ENCODE measurements at regions not wholly inside any gene's neighbourhood (a gene's known extent, or its start where the extent isn't known, plus 50 kb on each side); places are given as distances from the start of the nearest gene placed in this dataset.

DNA sequence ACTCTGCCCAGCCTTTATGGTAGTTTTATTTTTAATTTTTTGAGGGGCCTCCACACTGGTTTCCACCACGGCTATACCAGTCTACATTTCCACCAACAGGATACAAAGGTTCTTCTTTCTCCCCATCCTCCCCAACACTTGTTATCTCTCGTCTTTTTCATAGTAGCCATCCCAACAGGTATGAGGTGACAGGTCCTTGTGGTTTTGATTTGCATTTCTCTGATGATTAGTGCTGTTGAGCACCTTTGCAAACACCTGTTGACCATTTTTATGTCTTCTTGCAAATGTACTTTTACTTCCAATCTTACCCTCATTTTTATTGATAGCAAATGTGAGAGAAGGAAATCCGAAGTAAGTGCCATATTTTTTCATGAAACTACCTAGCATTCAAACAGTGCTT, 195.4 kb upstream of the PREP start:
- no peak for DNase-seq

DNA sequence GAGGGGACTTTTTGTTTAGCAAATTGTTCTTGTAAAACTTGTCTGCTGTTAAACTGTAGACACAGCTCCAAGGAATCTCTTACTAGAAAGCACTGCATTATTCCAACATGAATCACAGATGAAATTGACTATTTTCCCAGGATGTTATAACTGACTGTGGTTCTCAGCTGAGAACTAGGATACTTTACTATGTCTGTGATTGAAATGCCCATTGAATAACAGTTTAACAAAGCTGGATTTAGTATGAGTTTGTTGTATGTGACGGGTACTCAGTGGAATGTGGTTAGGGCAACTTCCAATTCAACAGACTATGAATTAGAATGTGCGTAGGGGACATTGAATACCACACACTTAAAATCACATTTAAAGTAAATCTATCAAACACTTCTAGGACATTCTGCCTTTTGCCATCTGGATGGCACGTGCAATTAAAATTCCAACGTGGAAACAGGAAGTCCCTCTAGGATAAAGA, 193.4 kb upstream of the PREP start:
- no peak for DNase-seq

DNA sequence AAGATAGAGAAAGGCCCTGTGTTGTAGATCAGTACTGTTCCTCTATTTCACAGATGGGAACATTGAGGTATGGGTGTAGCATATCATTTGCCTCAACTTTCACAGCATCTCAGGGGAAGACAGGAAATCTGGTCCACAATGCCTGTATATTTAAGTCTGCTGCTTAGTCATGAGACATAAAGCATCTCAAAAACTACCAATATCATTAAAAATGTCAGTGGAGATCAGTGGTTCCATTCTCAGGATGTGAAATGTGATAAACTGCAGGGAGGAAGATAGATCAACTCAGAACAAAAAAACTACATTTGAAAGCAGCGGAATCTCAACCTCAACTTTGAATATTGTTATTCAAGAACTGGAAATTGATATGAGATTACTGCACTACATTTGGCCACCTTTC, 192.9 kb upstream of the PREP start:
- no peak for DNase-seq

DNA sequence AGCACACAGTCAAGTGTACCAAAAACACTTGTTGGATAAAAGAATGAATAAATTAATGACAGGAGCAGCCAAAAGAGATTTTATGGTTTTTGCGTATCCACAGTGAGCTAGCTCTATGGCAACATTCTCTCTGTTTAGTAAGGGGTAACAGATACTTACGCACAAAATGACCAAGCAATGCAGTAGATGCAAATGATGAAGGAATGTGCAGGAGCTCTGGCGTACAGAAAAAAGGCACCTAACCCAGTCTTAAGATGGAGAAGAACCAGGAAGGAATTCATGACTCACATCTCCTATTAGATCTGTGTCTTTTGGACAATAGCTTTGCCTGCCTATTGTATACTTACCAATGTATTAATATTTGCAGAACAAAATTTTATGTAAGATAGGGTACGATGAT, 191.9 kb upstream of the PREP start:
- DNase-seq: no peak

DNA sequence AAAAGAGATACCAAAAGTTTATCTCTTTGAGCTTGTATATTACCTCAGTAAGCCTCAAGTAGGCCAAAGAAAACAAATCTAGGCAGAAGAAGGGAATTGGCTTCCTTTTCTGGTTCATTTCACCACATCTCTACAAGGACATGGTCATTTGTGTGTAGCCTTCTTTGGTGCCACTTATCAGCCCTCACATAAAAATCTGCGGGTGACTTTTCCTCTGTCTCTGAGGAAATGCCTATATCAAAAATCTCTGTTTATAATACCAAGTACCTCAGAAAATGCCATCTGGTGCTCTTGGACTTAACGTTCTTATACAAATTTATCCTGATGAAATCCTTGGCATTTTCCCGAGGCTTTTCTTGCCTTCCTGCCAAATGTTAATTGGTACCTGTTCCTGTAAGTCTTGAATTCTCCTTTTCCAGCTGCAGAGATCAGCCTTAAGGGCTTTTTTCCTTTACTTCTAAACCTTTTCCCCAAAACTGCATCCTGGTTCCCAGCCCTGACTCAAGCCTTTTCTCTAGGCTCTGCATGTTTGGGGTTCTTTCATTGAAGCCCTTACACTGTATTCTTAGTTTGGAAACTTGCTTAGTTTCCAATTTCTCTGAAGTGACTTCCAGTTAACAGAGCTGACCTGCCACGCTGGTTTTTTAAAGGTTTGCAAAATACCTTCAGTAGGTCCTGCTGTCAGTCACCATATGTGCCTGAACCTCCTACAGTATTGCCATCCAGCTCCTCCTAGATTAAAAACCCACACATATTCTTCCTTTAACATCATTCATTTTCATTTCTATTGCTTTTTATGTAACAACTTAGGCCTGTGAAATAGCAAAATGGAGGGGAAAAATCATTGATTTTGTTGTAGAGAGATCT, 191.2 kb upstream of the PREP start:
- no peak for DNase-seq

DNA sequence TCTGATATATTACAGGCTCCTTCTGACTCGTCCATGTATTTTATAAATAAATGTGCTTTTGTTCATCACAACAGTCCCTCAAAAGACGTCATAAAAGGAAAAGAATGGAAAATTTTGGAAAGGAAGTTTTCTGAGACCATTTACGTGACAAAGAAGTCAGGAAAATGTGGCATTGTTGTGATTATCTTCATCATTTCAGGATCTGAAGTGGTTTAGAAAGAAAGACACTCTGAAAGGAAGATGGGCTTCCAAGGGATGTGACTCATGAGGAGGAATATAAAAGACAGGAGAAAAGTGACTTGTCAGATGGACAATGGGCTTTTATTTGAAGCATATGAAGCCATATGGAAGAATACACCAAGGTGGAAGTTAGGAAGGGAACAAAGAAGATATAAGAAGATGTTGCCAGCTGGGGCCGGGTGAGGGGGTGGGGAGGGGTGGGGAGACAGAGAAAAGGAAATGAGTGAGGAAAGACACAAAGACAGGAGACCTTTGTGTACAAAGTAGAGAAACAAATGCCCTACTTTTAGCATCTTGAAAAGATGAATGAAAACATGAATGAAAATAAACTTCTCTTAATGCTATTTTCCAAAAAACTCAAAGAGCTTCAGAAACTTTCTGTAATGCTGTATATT, 190.3 kb upstream of the PREP start:
- no peak for DNase-seq

DNA sequence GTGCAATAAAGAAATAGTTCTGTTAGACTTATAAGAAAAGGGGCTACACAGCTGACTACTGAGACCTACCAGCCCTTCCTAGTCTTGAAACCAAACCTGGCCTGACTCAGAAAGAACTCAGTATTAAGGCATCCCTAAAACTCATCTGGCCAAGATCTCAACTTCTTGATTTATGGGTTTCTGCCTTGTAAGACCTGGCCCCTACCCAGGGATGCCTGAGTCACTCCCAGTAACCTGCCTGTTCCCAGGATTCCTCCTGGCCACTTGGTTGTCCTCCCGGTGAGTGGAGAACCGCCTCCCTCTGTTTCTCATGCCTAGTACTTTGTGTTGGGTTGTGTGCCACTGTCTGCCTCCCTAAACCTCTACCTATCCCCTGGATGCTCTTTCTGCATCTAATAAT, 189.4 kb upstream of the PREP start:
- no peak for DNase-seq

DNA sequence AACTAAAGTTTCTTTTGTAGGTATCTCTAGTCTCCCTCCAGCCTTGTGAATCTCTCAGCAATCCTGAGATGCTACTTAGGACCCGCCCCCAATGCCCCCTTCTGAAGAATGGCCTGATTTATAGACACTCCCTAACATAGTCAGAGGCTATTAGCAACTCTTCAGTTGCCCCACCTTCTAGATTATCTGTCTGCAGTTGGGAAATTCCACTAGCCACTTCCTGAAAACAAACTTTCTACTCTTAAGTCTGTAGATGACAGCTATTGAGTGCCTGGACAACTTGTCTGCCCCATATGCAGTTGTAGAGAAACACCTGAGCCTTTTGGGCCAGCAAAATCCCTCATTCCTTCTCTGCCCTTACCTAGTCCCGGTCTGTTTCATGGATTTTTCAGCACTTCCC, 188.2 kb upstream of the PREP start:
- DNase-seq: no peak

DNA sequence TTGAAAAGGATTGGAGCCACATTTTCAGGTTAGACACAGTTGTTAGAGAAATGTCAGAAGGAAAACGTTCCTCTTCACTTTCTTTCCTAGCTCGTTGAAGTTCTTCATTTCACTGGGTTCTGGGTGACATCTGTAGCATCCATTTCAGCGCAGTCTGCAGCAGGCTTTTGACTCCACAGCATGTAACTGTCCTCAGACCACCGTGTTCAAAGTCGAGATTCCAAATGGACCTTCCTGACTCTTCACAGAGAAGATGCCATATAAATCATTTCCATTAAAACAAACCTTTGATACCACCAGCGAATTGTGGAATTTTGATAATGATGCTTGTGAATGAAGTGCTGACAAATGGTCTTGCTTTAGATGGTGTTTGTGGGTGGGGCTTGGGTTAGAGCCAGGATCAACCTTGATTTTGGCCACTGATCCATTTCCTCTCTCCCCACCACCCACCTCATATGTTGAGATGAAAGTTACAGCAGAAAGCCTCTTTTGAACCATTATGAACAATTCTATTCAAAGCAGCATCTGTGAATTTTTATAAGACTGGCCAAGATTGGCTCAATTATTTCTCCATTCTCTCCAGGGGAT, 185.3 kb upstream of the PREP start:
- no peak for DNase-seq

DNA sequence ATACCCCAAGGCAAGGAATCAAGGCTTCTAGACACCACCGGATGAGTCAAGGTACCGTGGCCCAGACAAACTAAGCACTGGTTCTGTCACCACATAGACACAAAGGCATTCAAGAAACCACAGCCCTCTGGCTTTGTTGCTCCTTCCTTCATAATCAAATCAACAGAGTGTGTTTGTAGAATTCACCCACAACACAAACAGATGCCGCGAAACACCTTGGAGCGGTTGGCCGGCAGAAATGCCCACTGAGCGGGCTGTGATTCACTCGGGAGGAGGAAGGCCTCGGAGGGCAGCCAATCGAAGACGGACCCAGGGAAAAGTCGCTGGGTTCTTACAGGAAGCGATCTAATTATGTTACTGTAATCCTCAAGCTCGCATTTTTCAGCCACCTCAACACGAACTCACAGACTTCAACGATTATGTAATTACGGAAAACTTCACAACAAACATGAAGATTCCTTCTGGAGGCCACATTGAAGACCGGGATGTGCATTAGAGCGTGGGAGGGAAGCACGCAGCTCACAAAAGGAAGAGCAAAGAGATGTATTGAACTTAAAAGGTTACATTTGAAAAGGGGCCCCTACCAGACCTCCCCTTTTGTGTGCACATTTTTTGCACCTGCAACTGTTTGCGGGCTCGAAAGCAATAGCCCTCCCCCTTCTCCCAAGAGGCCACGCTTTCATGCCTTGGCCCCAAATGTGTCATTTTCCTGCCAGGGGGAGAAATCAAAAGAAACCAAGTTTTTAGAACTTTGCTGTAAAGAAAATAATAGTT, 184.7 kb upstream of the PREP start:
- DNase-seq: no peak

DNA sequence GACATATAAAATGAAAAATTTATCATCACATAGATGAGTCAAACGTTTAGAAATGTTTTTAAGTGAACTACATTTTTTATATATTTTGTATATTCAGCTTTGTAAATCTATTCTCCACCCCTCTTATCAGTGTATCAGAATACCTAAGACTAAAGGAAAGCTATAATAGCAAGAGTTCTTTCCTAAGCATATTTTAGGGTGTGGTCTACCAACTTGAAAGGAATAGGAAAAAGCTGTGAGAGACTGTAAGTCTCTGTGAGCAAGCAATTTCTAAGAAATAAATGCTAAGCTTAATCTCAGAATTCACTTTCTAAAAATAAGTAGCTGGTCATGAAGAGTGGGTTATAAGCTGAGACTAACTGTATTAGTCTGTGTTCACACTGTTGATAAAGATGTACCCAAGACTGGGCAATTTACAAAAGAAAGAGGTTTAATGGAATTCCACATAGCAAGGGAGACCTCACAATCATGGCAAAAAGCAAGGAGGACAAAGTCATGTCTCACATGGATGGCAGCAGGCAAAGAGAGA, 175.4 kb upstream of the PREP start:
- DNase-seq: no peak

DNA sequence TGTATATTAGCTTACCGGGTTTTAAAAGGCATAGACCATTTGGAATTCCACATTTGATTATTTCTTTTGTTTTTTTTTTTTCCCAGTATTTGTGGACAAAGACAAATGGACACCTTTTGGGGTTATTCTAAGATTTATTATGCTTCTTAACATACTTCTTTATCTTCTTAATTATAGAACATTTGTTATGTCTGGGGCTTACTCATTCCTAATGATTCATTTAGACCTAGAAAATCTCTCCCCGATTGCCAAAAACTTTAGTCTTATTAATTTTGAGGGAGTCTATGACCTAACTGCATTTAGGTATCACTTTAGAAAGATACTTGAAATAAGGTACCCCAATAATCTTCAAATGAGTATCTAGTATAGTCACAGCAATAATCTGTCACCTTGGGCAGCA, 170.7 kb upstream of the PREP start:
- DNase-seq: no peak

DNA sequence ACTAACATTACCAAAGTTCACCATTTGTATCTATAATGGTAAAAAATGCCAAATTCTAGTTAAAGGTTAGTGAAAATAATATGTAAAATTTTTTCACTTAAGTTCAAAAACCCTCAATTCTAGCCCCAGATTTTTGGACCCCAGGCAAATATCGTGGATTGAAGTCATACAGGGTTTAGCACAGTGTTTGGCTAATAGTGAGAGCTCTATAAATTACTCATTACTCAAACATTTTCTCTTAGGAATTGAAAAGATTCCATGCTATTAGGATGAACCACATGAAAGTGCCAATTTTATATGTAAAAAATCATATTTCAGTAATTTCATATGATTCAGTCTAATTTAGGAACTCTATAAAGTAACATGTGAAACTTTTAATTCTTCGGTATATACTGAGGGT, 170.3 kb upstream of the PREP start:
- DNase-seq: no peak

DNA sequence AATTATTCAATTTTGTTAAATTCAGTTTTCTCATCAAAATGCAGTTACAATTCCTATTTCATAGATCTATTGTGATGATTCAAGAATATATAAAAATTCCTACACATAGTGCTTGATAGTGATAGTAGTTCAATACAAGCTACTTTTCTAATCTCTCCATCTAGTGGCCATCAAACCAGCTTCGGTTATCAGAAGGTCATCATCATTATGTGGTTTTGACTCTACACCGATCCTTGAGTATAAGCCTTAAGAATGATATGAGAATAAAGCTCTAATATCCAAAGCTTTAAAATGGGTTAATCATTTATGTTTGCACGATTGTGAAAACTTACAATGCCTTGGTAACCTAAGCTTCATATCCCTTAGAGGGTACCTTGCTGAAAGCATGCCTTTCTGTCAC, 167.5 kb upstream of the PREP start:
- no peak for DNase-seq

DNA sequence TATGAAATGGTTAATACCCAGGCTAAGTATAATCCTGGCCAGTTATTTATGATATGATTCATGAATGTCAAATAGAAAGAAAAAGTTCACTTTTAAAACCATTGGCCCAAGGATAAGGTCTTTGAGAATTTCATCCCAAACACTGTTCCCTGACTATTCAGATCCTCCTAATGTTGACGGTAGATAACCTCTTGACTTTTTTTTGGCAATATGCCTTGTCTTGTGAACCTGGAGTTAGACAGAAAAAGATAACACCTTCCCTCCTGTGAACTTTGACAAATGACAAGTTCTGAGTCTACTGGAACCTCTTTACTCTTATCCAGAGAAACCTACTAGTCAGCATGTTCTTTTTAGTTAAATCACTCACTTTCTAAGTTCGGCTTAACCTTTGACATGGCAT, 166.8 kb upstream of the PREP start:
- DNase-seq: no peak

DNA sequence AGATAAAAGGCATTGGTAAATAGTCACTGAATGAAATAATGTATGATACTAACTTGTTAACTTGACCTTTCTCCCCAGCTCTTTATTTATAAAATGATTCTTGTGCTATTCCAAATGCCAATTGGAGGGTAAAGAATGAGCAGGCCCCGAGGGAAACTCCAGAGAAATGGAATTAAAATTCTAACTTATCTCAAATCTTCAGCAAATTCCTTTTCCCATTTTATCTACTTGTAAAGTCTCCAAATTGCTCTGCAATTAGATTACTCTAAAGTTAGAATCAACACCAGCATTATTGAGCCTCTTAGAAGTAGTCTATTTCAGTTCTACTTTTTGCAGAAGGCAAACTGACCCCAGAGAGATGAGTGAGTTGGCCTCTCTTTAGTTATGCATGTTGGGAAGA, 165.9 kb upstream of the PREP start:
- DNase-seq: no peak

DNA sequence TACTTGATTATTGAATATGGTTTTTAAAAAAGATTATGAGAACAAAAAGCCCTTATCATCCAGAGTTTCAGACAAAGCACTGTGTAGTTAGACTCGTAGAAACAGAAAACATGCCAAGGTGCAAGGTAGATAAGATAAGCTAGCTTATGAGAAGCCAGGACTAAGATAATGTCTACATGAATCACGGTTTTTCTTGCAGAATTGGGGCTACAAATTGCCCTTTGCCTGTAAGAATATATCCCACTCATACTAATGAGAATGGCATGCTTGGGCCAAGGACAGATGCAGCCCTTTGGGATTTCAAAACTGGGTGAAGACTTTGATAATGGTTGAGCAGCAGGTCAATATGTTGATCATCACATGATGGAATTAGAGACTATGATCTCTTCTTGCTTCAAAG, 165.3 kb upstream of the PREP start:
- DNase-seq: no peak

DNA sequence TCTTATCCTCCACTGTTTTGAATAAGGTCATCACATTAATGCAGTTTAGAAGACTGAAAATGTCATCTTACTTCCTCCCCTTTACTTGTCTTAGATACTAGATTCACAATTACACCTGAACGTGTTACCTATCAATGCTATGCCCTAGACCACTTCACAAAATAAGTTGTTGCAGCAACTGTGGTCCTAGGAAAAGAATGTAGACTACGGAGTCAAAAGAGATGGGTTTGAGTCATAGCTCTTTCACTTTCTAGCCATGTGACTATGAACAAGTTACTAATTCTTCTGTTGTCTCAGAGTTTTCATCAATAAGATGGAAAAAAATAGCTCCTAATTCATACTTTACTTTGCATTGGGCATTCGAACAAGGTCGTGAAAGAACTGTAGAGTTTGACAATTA, 164.3 kb upstream of the PREP start:
- DNase-seq: no peak

DNA sequence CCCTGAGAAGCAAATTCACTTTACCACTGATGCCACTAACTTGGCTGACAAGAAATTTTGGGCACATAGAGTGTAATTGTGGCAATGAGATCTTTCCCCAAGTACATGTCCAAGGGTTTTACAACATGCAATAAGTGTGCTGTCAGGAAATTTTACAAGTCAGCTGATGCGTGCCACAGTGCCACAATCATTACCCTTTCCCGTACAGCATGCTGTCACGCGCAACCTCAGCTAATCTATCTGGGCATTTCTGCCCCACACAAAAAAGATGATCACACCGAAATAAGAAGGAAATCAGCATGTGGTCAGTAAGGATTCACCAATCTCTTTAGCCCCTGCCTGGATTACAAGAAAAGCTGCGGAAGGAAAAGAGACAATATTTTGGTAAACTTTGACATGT, 163.6 kb upstream of the PREP start:
- no peak for DNase-seq

DNA sequence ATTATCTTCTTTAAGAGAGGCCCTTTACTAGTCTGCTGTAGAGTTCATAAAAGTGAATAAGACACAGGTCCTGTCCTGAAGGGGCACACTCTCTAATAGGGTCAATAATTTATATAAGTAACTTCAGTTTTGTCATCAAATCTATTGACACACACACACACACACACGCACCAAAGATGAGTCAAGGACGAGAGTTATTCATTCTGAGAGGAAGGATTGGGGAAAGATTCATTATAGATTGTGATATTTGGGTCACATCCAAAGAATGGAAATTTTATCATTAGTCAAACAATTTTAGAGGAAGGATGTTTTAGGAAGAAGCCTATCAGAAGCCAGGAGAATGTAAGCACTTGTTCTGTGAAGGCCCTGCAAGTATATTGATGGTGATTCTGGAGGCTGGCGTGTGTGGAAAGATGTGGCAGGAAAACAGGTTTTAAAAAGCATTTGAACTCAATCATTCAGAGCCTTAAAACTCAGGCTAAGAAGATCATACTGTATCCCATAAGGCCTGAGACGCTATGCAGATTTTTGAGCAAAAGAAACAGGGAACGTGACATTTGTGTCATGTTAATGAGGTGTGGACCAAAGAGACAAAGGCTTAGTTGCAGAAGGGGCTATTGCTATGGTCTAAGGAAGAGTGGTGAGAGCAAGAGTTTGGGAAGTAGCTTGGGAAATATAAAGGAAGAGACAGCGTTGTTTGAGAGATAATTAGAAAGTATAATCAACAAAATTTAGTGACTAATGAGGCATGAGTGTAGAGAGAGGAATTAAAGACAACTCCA, 161.4 kb upstream of the PREP start:
- no peak for DNase-seq

DNA sequence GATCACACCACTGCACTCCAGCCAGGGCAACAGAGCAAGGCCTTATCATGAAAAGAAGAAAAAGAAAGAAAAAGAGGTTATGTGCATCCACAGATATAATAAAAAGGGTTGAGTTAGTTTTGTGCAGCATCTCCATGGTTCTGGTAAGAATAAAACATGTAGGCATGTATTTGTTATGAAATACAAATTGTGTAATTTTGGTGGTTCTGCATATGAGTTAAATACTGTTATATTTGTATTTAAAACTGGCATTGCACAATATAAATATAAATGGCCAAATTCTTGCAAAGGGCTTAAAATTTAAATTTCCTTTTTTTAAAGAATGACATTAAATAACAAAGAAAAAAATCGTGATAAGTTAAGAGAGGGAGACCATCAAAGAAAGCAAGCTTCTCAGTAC, 159.1 kb upstream of the PREP start:
- no peak for DNase-seq

DNA sequence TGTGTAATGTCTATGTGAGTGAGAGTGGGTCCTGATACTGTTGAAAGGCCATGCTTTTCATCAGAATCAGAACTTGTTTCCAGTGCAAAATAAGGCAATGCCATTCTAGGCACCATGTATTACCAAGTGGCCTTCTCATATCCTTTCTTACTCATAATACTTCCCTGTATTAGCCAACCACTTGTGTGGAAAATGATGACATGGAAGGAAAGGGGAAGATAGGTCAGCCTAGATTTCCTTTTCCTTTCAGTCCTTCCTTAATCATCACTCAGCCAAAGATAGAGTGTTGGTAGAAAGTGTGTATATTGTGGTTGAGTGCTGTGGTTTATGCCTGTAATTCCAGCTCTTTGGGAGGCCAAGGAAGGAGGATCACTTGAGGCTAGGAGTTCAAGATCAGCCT, 158.6 kb upstream of the PREP start:
- DNase-seq: no peak

All from NCI-H510A treated with DMSO at 0.1 percent for 48 hours (cell line).